ENCODE measurements at regions not wholly inside any gene's neighbourhood (a gene's known extent, or its start where the extent isn't known, plus 50 kb on each side); places are given as distances from the start of the nearest gene placed in this dataset.

GRCh38 chr6:150735341-150735851 lies 130.1 kb upstream of the MTHFD1L start:
- no peaks in the 10 kb centered on the region for H3K9me3 ChIP-seq (ENCODE audit: control insufficient read depth, insufficient read depth, low read depth, low read length)
- ChIA-PET CTCF (interaction anchor here (1.0 to 2.1 kb wide), 4 partner anchors 13 to 317 kb away, joined by 3 to 14 read pairs (median 5); no protein-coding TSS in a partner anchor), POLR2A (interaction anchor here (0.7 kb wide), 2 partner anchors 25 to 690 kb away, joined by 4 read pairs; no protein-coding TSS in a partner anchor)
- no peak overlapping the region for H3K4me3 ChIP-seq (ENCODE audit: low read depth, low read length)
- H3K4me1 ChIP-seq (ENCODE audit: control insufficient read depth, insufficient read depth, low read length) = peaks cover 5% of the 10 kb centered on the region; the same call in 1 of the 2 replicates
- no peak overlapping the region for H3K27ac ChIP-seq (ENCODE audit: extremely low read depth, low read depth, low read length)
- peaks cover 0 to 11% of the 10 kb centered on the region in 2 experiments; a peak in 1 of 3 replicates for H3K36me3 ChIP-seq (ENCODE audit: control insufficient read depth in 2 of 2, insufficient read depth in 1 of 2, low read length in 2 of 2)
- TF ChIP-seq PRDM6 (tag by site-specific recombination; IDR thresholded peaks at IDR 0.05) = peak; percentile 51; the same call in 1 of the 2 replicates
- TF ChIP-seq ZNF416 (tag by site-specific recombination; IDR thresholded peaks at IDR 0.05) = no peak
- no peak for TF ChIP-seq ZNF140 (tag by site-specific recombination; IDR thresholded peaks at IDR 0.05)
- TF ChIP-seq ZNF112 (tag by site-specific recombination; IDR thresholded peaks at IDR 0.05) = no peak
- TF ChIP-seq ZNF513 (tag by site-specific recombination; IDR thresholded peaks at IDR 0.05) = no peak
- no peak for TF ChIP-seq ZNF280C (tag by site-specific recombination; IDR thresholded peaks at IDR 0.05)
- TF ChIP-seq ATF2 (tag by site-specific recombination; IDR thresholded peaks at IDR 0.05; ENCODE audit: low read depth) = peak; percentile 69
- no peak for TF ChIP-seq OSR2 (tag by site-specific recombination; IDR thresholded peaks at IDR 0.05)
- no peak for TF ChIP-seq ZNF266 (tag by site-specific recombination; IDR thresholded peaks at IDR 0.05; ENCODE audit: low read depth)
- no peak for TF ChIP-seq ZNF404 (tag by site-specific recombination; IDR thresholded peaks at IDR 0.05)

GRCh38 chr6:150738092-150738629 lies 127.3 kb upstream of the MTHFD1L start:
- Histone ChIP-seq H3K4me1 (ENCODE audit: control insufficient read depth, insufficient read depth, low read length) (peaks cover 9% of the 10 kb centered on the region), H3K9me3 (ENCODE audit: control insufficient read depth, insufficient read depth, low read depth, low read length) (no peaks in the 10 kb centered on the region), H3K4me3 (ENCODE audit: low read depth, low read length) (no peak overlapping the region), H3K36me3 (ENCODE audit: control insufficient read depth in 2 of 2, insufficient read depth in 1 of 2, low read length in 2 of 2) (peaks cover 0 to 11% of the 10 kb centered on the region in 2 experiments; a peak in 1 of 3 replicates), H3K27ac (ENCODE audit: extremely low read depth, low read depth, low read length) (no peak overlapping the region)
- ChIA-PET POLR2A (no interaction called here), CTCF (interaction anchor here (0.7 to 1.1 kb wide), 2 partner anchors 9 to 320 kb away, joined by 3 to 4 read pairs; no protein-coding TSS in a partner anchor)
- TF ChIP-seq KLF16 (tag by site-specific recombination; IDR thresholded peaks at IDR 0.05) (no peak), ZNF510 (tag by site-specific recombination; IDR thresholded peaks at IDR 0.05; ENCODE audit: insufficient replicate concordance) (no peak), PRDM1 (tag by site-specific recombination; IDR thresholded peaks at IDR 0.05) (no peak), ZNF580 (tag by site-specific recombination; IDR thresholded peaks at IDR 0.05) (no peak), TSHZ1 (tag by site-specific recombination; IDR thresholded peaks at IDR 0.05; ENCODE audit: borderline replicate concordance) (no peak), ZNF639 (tag by site-specific recombination; IDR thresholded peaks at IDR 0.05) (no peak), ZNF140 (tag by site-specific recombination; IDR thresholded peaks at IDR 0.05) (no peak), ZNF600 (tag by site-specific recombination; IDR thresholded peaks at IDR 0.05) (peak; percentile 21; the same call in 1 of the 2 replicates), BCL11B (tag by site-specific recombination; IDR thresholded peaks at IDR 0.05; ENCODE audit: low read depth) (peak; percentile 52; the same call in 1 of the 2 replicates), FEZF1 (tag by site-specific recombination; IDR thresholded peaks at IDR 0.05) (0 out of 2 replicates have a peak, but pooled peaks have one; percentile 21), ZNF10 (tag by site-specific recombination; IDR thresholded peaks at IDR 0.05) (no peak), ZEB2 (tag by site-specific recombination; IDR thresholded peaks at IDR 0.05) (peak; percentile 55; the same call in 1 of the 2 replicates)
